Stomach (tissue), 4 donors: ENCODE measurements at regions not wholly inside any gene's neighbourhood (a gene's known extent, or its start where the extent isn't known, plus 50 kb on each side); places are given as distances from the start of the nearest gene placed in this dataset.
"Not testable (repeated sequence)": the region's sequence is repeated elsewhere in the genome, so short reads cannot be mapped to it uniquely, and the experiment has no call there.

ENCODE experiments used
- EP300 ChIP-seq: sonication (generic); formaldehyde crosslinking; IDR thresholded peaks from one replicate; pipeline ENCODE4 v1.6.1; 2017; ENCODE audit warnings: antibody characterized with exemption
- TF ChIP-seq, protein P1 (sequence below), 7 experiments: fragments of 450-650 bp in 4 of 7; fragments of 200-600 bp in 3 of 7; sonication (generic) in 3 of 7; IDR thresholded peaks; one replicate each; pipeline ENCODE4 v1.5.1; 2016 to 2019; ENCODE audit warnings: antibody characterized with exemption in 7 of 7, control low read depth in 2 of 7, mild to moderate bottlenecking in 1 of 7

- TF ChIP-seq, protein P1, sequence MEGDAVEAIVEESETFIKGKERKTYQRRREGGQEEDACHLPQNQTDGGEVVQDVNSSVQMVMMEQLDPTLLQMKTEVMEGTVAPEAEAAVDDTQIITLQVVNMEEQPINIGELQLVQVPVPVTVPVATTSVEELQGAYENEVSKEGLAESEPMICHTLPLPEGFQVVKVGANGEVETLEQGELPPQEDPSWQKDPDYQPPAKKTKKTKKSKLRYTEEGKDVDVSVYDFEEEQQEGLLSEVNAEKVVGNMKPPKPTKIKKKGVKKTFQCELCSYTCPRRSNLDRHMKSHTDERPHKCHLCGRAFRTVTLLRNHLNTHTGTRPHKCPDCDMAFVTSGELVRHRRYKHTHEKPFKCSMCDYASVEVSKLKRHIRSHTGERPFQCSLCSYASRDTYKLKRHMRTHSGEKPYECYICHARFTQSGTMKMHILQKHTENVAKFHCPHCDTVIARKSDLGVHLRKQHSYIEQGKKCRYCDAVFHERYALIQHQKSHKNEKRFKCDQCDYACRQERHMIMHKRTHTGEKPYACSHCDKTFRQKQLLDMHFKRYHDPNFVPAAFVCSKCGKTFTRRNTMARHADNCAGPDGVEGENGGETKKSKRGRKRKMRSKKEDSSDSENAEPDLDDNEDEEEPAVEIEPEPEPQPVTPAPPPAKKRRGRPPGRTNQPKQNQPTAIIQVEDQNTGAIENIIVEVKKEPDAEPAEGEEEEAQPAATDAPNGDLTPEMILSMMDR (IDR thresholded peaks at IDR 0.05), result not testable (repeated sequence)
- not testable (repeated sequence) for TF ChIP-seq EP300
Observed at GRCh38 chr20:47977017-47977788, 191.9 kb upstream of the SULF2 start.
